NCI-H146 (cell line): ENCODE measurements at regions not wholly inside any gene's neighbourhood (a gene's known extent, or its start where the extent isn't known, plus 50 kb on each side); places are given as distances from the start of the nearest gene placed in this dataset.
"Not testable (repeated sequence)": the region's sequence is repeated elsewhere in the genome, so short reads cannot be mapped to it uniquely, and the experiment has no call there.

Experiments
- DNase-seq: peaks from one replicate; lab custom pipeline; 2025; lab: John Stamatoyannopoulos, UW

DNA sequence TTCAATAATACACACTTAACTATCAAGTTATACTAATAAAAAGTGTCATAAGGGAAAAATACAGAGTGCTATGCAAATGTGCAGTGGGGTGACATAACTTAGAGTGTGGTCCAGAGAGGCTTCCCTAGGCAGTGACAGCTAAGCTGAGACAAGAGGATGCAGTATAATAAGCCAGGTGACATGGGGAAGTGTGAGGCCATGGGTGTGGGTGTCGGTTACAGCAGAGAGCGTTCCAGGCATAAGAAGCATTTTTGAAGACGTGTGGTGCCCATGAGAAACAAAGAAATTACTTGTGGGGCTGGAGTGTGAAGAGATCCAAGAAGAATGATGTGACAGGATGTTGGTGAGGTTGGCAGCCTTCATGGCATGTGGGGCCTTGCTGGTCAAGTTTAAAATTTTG is 78.1 kb upstream of the PICALM start:
- DNase-seq, result no peak

DNA sequence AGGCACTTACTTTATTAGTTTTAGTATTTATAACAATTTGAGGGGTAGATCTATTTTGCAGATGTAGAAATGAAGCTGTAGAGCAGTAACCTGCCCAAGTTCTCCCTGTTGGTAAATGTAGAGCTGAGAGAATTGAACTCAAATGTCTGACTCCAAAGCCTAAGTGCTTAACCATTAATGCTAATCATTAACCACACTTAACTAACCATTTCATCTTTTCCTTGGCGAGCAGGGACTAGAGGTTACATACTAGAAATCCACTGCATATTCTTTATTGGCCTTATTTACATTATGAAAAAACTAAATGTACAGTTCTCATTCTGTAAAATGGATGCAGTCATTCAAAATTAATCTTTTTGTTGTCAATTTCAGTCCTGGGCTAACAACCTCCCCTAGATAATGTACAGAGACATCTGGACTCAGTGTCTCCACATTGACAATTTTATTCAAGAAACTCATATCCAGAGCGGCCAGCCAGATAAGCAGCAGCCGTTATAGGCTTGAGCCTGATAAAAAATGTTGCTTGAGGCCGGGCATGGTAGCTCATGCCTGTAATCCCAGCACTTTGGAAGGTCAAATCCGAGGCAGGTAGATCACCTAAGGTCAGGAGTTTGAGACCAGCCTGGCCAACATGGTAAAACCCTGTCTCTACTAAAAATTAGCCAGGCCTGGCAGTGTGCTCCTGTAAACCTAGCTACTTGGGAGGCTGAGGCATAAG is 76.7 kb upstream of the PICALM start:
- DNase-seq, result no peak

DNA sequence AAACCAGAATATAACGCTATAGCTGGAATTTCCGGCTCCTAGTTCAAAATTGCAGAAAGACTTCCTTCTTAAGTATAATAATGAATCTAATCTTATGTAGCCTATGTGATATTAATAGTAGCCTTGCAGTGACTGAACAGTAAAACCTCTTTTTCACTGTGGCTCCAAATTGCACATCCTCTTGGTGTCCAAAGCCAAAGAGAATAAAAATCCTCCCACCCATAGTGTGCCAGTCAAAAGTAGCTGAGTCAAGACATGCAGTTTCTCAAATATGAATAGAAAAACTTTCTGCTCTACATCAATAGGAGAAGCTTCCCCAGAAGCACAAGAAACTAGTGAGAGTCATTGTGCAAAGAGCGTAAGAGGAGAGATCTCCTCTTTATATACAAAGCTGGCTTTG is 76.0 kb upstream of the PICALM start:
- no peak for DNase-seq

DNA sequence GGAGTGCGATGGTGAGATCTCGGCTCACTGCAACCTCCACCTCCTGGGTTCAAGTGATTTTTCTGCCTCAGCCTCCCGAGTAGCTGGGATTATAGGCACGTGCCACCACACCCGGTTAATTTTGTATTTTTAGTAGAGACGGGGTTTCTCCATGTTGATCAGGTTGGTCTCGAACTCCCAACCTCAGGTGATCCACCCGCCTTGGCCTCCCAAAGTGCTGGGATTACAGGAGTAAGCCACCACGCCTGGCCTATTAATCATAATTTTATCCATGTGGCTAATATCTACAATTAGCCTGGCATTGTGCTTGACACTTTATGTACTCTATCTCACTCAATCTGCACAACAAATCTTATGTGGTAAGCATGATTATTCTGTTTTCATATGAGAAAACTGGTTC is 75.2 kb upstream of the PICALM start:
- DNase-seq, result not testable (repeated sequence)

DNA sequence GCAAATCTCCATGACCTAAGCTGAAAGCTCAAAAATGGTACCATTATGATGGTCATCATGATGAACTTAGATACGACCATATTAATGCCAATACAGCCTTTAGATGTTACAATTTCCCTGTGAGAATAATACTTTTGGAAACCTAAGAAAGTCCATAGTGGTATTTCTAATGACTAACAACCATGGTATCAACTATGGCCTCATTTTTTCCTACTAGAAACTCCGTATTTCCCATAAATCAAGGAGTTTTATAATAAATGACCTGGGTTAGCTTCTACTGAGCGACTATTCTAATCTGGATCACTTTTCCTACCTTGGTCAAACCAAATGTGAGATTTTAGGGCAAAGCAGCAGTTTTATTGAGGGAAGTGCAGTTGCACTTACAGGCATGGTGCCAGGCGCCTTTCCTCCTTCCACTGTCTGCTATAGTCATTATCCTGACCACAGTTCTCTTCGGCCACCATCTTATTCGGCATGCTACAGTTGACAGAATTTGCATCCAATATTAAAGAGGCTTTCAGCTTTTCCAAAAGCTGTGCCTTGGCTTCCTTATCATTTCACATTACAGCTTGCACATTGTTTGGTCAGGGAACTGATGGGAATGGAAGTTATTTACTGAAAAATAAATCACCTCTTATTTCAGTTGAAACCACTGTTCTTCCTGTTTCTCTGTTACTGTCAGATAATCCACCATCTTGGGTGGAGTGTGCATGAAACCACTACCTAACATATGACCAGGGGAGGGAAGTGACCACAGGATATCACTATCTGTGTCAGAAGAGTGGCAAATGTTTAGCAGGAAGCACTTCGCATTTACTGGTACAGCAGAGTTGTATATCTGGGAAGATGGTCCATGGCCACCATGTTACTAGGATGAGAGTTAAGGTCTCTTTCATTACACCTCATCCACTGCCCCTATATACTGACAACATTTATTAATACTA is 74.5 kb upstream of the PICALM start:
- DNase-seq, result no peak

DNA sequence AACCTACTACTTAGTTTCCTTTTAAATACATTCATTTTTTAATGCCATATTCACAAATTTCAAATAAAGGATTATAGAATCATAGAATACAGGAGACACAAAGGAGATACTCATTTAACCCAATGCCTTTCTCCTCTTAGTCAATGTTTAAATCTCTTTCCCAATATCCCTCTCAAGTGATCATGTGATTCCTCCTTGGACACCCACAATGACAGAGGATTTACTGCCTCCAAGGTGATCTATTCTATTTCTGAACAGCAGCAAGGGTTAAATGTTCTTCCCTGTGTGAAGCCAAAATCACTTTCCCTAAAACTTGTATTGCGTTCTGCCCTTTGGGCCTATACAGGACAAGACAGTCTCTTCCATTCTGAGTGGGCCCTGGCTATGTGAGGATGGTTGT is 73.3 kb upstream of the PICALM start:
- DNase-seq, result no peak

DNA sequence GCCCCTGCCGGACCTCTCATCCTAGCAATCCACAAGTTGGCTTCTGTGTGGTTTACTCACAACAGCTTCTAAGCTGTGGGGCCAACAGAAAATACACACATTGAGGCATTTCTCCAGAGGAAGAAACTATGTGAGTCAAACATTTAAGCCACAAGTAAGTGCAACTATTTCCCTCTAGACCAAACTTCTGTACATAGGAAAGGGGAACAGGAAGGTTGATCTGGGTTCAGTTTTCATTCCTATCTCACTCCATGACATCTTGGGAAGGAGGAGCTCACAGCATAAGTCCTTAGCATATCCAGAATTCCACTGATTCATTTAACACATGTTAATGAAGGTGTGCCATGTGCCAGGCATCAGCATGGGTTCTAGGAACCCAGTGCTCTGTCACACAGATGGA is 72.8 kb upstream of the PICALM start:
- no peak for DNase-seq

DNA sequence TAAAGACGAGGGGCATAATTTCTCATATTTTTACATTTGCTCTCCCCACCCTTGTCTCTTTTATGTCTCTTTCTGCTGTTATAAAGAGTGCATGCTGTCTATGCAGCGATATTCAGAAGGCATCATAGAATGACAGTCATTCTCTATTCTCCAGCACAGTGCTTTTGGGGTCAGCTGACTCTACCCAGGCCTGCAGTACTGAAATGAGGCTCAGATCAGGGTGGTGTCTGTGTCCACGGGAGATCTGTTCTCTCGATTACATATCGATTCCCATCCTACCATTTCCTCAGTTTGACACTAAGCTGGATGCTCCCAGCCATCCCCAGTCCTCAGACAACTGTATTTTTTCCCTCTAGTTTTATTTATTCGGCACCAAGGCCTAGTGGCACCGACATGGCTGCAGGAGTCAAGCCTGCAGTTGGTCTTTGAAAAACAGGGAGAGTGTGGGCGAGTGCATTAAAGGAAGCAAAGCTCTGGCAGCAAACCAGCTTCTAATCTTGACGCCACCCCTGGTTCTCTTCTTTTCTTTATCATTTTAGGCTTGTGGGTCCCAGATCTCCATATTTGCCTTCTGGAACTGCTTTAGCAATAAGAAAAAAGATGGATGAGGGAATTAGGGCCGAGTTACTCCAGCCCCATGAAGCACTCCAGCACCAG is 71.6 kb upstream of the PICALM start:
- DNase-seq, result no peak

DNA sequence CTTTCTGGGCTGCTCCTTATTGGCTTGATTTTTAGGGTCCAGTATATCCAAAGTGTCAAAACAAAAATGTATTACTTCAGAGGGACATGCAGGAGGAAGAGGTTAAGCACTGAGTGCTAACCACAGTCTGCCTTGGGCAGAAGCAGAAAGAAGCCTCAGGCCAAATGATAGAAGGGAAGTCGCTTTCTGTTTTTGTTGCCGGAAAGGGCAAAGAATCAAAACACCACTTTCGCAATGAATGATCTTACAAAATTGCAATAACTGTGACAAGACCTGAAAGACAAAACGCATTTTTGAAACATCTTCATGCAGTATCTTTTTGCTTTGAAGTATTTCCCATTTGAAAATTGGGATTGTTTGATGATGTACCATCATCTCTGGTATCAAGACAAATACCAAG is 70.1 kb upstream of the PICALM start:
- no peak for DNase-seq

DNA sequence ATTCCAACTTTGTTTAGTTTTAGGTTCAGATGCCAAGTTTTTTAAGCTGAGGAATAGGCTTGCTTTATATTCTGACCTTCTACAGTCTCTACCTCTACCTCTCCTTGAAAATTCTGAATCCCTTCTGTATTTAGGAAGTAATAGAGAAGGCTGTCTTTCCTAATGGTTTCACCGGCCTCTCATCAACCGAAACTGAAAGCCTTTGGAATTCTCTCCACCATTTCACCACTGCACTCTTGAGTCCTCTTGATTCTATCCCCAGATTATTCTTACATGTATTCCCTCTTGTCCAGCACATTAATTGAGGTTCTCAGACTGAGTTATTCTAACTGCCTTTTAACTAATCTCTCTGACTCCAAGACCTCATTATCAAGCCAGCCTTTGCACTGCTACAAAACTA is 67.7 kb upstream of the PICALM start:
- DNase-seq, result no peak

DNA sequence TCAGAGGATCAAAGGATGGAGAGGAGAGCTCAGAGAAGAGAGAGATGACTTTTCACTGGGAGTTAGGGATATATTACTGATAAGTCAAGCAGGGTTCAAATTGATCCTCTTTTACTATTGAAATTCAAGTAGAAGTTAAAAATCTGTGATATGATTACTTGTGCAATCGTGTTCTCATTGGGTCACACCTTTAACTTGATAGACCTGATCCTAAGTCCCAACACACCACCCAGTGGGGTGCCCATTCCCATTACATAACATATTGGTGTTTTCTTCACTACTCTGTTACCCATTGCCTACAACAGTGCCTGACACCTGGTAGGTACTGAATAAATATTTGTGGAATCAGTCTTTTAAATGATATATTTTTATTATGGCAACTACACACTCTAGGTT is 66.4 kb upstream of the PICALM start:
- no peak for DNase-seq

DNA sequence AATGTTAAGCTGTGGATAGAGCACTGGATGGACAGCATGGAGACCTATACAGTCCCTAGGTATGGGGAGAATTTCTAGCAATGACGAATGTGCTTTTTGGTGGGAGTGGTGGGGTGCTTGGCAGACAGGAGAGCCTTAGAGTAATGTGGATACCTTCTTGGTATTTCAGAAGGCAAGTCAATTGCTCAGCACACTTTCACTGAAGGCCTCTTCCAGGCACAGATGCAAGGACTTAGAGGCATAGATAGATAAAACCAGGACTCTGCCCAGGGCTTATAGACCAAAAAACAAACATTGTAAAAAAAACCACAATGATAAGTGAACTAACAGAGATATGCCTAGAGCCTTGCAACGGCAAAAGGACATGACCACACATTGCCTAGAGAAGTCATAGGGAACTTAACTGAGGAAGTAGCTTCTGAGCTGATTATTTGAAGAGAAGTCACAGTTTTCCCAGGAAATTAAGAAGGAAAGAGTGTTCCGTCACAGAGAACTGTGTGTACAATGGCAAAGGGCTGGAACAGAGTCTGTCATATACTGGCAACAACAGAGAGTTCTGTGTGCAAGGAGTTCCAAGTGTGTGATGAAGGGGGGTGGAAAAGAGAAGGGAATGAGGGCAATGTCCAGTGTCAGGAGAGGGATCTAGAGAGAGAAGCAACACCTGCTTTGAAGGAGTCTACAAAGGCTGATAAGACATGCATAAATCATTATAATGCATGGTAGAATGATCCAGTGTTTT is 65.9 kb upstream of the PICALM start:
- DNase-seq, result no peak

DNA sequence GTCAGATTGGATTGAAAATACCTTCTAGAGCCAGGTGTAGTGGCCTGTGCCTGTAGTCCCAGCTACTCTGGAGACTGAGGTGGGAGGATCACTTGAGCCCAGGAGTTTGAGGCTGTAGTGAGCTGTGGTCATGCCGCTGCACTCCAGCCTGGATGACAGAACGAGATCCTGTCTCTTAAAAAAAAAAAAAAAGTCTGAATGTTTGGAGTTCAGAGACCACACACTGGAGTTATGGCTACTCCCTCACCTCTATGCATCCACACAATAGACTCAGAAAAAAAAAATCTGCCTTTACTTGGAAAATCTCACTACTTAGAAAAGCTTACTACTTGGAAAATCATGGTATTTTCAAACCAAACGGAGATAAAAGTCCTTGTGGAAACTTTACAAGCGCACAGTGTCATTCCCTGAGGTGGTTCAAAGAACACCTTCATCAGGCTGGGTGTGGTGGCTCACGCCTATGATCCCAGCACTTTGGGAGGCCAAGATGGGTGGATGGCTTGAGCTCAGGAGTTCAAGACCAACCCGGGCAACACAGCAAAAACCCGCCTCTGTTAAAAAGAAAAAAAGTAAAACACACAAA is 63.9 kb upstream of the PICALM start:
- DNase-seq, result no peak

DNA sequence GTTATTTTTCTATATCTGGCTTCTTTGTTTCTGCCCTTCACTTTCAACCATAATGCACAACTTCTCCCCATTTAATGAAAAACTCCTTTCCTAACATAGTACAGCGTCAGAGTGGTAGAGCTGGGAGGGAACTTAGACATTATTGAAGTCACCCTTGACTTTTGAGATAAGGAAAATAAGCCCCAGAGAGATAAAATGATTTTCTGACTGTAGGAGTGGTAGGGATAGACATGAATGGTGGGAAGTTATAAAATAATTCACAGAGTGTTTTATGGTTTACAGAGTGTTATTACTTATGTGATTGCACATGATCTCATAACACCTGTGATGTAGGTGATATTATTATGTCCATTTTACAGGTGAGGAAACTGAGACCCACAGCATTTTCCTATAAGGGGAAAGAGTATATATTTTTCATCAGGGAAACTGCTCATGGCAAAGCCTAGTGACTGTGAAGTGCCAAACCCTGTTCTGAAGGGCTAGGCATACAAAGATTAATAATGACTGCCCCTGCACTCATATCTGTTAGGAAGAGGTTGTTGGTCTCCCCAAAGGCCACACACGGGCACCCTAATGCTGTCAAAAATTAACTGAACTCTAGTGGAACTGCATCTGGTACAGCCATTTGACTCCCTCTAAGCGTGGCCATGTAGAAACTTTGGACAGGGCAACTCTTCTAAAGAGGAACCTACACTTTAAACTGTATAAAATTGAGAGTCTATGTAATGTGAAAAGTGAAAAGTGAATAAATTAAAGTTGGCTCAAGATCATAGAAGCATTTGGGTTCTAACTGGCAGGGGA is 61.1 kb upstream of the PICALM start:
- no peak for DNase-seq

DNA sequence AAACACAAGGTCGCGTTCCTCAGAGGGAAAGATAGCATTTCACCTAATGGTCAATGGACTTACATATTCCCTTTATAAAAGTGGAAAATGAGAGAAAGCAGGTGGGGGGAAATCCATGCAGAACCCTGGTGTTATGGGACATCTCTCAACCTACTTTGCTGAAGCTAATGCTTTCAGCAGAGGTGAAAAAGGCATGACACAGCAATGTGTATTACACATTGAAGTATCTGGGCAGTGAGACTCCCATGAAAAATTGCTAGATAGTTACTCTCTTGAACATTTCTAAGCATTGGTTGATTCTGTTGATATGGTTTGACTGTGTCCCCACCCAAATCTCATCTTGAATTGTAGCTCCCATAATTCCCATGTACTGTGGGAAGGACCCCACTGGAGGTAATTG is 60.0 kb upstream of the PICALM start:
- no peak for DNase-seq

DNA sequence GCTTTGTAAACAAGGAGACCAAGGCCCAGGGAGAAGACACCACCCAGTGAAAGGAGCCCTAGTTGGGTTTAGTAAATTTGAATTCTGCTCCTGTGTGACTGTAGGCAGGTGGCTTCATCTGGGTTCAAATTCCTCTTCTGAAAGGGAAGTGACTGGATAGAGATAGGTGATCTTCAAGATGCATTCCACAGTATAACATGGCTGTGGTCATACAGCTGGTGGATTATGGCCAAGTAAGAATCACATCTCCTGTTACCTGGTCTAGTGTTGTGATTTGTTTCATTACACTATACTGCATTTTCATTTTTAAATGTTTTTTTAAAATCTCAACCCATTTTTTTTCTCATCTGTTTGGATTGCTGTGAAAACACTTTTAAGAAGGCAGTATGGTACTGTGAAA is 58.0 kb upstream of the PICALM start:
- DNase-seq, result no peak

DNA sequence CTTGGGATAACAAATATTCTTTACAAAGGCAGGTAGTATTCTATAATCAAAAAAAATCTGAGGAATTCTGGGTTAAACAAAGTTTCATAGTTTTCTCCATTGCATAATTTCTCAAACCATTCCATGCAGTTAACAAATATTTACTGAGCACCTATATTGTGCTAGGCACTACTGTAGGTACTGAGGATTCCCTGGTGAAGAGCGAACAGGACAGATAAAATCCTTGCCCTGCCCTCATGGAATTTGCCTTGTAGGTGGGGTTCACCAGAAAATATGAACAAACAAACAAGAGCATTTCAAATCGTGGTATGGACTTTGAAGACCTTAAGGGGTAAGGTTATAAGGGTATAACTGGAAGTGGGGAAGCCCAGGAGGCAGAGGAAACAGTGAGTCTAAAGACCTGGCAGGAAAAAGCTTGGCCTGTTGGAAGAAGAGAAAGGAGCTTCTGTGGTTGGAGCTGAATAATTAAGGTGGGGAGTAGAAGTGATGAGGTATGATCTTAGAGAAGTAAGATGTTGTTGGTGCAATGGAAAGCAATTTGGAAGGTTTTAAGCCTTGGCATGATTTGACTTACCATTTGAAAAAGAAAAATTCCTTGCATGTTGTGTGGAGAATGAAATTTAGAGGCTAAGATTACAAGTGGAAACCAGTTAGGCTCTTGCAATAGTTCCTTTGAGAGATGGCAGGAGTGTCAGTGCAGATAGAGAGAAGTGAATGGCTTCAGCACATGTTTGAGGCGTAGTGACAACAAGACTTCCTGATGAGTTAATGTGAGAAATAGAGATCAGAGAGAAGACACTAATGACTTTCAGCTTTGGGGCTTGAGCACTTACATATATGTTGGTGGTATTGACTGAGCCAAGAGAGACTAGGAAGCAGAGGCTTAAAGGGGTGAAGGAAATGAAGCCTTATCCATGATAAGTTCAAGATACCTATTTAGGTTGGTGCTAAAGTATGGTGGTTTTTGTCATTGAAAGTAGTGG is 55.7 kb upstream of the PICALM start:
- no peak for DNase-seq

DNA sequence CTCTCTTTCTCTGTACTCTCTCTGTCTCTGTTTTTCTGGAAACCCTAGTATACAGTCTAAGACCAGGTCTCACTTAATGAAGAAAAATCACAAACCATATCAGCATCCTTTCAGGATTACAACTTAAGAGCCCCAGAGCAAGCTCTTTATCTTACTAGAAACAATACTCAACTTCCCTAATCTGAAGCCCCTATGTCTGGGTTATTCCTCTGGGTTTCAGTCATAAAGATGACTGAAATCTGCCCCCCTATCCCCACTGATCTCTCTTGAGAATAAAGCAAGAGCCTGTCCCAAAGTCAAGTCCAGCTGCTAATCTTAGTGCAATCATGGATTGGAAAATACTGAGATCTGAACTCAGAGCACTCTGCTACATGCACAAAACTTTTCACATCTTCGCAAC is 53.9 kb upstream of the PICALM start:
- no peak for DNase-seq

DNA sequence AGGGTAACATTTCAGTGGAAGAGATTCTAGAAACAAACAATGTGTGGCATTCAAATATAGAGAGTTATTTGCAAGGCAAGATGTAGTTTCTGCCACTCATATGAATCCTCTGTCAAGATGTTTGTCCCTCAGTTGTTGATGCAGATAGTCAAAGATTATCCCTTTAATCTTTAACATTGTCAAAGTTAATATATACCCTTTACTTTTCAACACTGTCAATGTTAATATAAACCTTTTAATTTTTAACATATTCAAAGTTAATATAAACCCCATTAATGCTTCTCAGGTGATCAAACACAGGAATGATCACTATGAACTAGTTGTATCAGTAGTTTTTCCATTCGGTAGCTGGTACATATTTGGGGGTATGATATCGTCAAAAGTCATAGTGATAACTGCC is 51.9 kb upstream of the PICALM start:
- DNase-seq, result no peak

DNA sequence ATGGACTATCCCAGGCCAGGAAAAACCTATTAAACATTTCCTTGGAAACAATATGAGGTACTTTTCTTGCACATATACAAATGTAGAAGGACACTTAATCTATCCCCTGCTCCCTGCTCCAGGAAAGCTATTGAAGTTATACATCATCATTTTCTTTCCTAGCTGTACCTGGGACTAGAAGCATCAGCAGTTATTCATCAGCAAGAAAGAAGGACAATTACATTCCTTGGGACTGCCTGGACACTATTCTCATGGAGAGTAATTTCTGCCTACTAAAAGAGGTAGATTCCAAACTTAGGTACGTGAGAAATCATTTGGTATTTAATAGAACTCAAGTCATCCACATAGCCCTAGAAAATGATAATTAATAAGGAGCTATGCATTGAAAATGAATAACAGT is 51.0 kb upstream of the PICALM start:
- no peak for DNase-seq
